Myocyte (in vitro differentiated cells): ENCODE measurements at regions not wholly inside any gene's neighbourhood (a gene's known extent, or its start where the extent isn't known, plus 50 kb on each side); places are given as distances from the start of the nearest gene placed in this dataset.

Source experiments
- DNase-seq: peaks from one replicate; pipeline ENCODE4 v3.0.0-alpha.2; 2012; ENCODE audit warnings: low read depth

GRCh38 chr7:113825832-113826231 lies 93.0 kb downstream of the PPP1R3A start:
- DNase-seq: no peak

GRCh38 chr7:113824117-113824823 lies 94.5 kb downstream of the PPP1R3A start:
- DNase-seq: peak; percentile 87

GRCh38 chr7:113819474-113819873 lies 99.3 kb downstream of the PPP1R3A start:
- DNase-seq: no peak

- no peak for DNase-seq
These were observed 102.2 kb downstream of the PPP1R3A start for GRCh38 chr7:113816639-113817038.

- no peak for DNase-seq
These were observed 105.3 kb downstream of the PPP1R3A start for GRCh38 chr7:113813471-113813870.

GRCh38 chr7:113812591-113813255 lies 106.1 kb downstream of the PPP1R3A start:
- DNase-seq: no peak

- DNase-seq: no peak
These were observed 108.6 kb downstream of the PPP1R3A start for GRCh38 chr7:113810080-113810744.

- DNase-seq: no peak
These were observed 109.2 kb downstream of the PPP1R3A start for GRCh38 chr7:113809581-113809980.

GRCh38 chr7:113806633-113807327 lies 112.0 kb downstream of the PPP1R3A start:
- DNase-seq: no peak

GRCh38 chr7:113805976-113806375 lies 112.8 kb downstream of the PPP1R3A start:
- peak; percentile 57 for DNase-seq

GRCh38 chr7:113804475-113805095 lies 114.2 kb downstream of the PPP1R3A start:
- no peak for DNase-seq

- DNase-seq: no peak
These were observed 117.1 kb downstream of the PPP1R3A start for GRCh38 chr7:113801751-113802150.

- no peak for DNase-seq
These were observed 118.0 kb downstream of the PPP1R3A start for GRCh38 chr7:113800826-113801225.

- DNase-seq: no peak
These were observed 118.9 kb downstream of the PPP1R3A start for GRCh38 chr7:113799896-113800295.

GRCh38 chr7:113797420-113798010 lies 121.3 kb downstream of the PPP1R3A start:
- DNase-seq: no peak

GRCh38 chr7:113796557-113796956 lies 122.3 kb downstream of the PPP1R3A start:
- DNase-seq: no peak

GRCh38 chr7:113794573-113794972 lies 124.2 kb downstream of the PPP1R3A start:
- DNase-seq: no peak

GRCh38 chr7:113793171-113793570 lies 125.6 kb downstream of the PPP1R3A start:
- DNase-seq: peak; percentile 83

GRCh38 chr7:113790025-113790424 lies 128.8 kb downstream of the PPP1R3A start:
- peak; percentile 80 for DNase-seq

GRCh38 chr7:113787106-113787505 lies 131.7 kb downstream of the PPP1R3A start:
- DNase-seq: no peak

GRCh38 chr7:113784956-113785355 lies 133.9 kb downstream of the PPP1R3A start:
- DNase-seq: no peak
